ENCODE measurements at regions not wholly inside any gene's neighbourhood (a gene's known extent, or its start where the extent isn't known, plus 50 kb on each side); places are given as distances from the start of the nearest gene placed in this dataset.

- TF ChIP-seq CTCF (IDR thresholded peaks at IDR 0.05) = no peak
- no peak for TF ChIP-seq EP300 (IDR thresholded peaks at IDR 0.05)
- no peak for TF ChIP-seq POLR2A (IDR thresholded peaks at IDR 0.05; ENCODE audit: low read depth)
These were observed 66.4 kb upstream of the GDF10 start for GRCh38 chr10:47233631-47234030.

Measured in esophagus muscularis mucosa (tissue), 4 donors.